HEK293 (cell line): ENCODE measurements at regions not wholly inside any gene's neighbourhood (a gene's known extent, or its start where the extent isn't known, plus 50 kb on each side); places are given as distances from the start of the nearest gene placed in this dataset.

Source experiments
- ATF2 ChIP-seq: fragments of 450-650 bp; formaldehyde crosslinking; IDR thresholded peaks from 2 replicates; pipeline ENCODE4 v1.5.1; 2016; ENCODE audit warnings: missing biosample characterization, missing genetic modification characterization, low read depth
- CTCF ChIP-seq: fragments of 450-650 bp; formaldehyde crosslinking; IDR thresholded peaks from 2 replicates; pipeline ENCODE4 v1.5.1; 2016; ENCODE audit warnings: missing biosample characterization, missing genetic modification characterization
- ELK4 ChIP-seq: IDR thresholded peaks from 2 replicates; pipeline ENCODE4 v1.6.1; 2011; ENCODE audit warnings: mild to moderate bottlenecking, low read depth, low read length, borderline replicate concordance
- GLI4 ChIP-seq: fragments of 450-650 bp; formaldehyde crosslinking; IDR thresholded peaks from 2 replicates; pipeline ENCODE4 v1.5.1; 2016; ENCODE audit warnings: missing biosample characterization, missing genetic modification characterization
- INSM2 ChIP-seq: fragments of 450-650 bp; formaldehyde crosslinking; IDR thresholded peaks from 2 replicates; pipeline ENCODE4 v1.5.1; 2016; ENCODE audit warnings: missing biosample characterization, missing genetic modification characterization
- KLF1 ChIP-seq: fragments of 450-650 bp; formaldehyde crosslinking; IDR thresholded peaks from 2 replicates; pipeline ENCODE4 v1.5.1; 2016; ENCODE audit warnings: missing biosample characterization, missing genetic modification characterization
- ZBTB7A ChIP-seq: fragments of 450-650 bp; formaldehyde crosslinking; IDR thresholded peaks from 2 replicates; pipeline ENCODE4 v1.5.1; 2016; ENCODE audit warnings: low read depth, missing biosample characterization, missing genetic modification characterization
- ZNF10 ChIP-seq: fragments of 450-650 bp; formaldehyde crosslinking; IDR thresholded peaks from 2 replicates; pipeline ENCODE4 v1.5.1; 2017; ENCODE audit warnings: missing biosample characterization, missing genetic modification characterization
- ZNF138 ChIP-seq: fragments of 450-650 bp; formaldehyde crosslinking; IDR thresholded peaks from 2 replicates; pipeline ENCODE4 v1.5.1; 2016; ENCODE audit warnings: missing biosample characterization, missing genetic modification characterization, borderline replicate concordance
- ZNF362 ChIP-seq: fragments of 450-650 bp; formaldehyde crosslinking; IDR thresholded peaks from 2 replicates; pipeline ENCODE4 v1.5.1; 2016; ENCODE audit warnings: missing biosample characterization, missing genetic modification characterization
- ZNF623 ChIP-seq: fragments of 450-650 bp; formaldehyde crosslinking; IDR thresholded peaks from 2 replicates; pipeline ENCODE4 v1.5.1; 2016; ENCODE audit warnings: missing biosample characterization, missing genetic modification characterization
- ZNF658 ChIP-seq: fragments of 450-650 bp; formaldehyde crosslinking; IDR thresholded peaks from 2 replicates; pipeline ENCODE4; 2016; ENCODE audit warnings: missing biosample characterization, missing genetic modification characterization
- ZNF704 ChIP-seq: fragments of 450-650 bp; formaldehyde crosslinking; IDR thresholded peaks from 2 replicates; pipeline ENCODE4 v1.5.1; 2016; ENCODE audit warnings: missing biosample characterization, missing genetic modification characterization
- ZNF830 ChIP-seq: fragments of 450-650 bp; IDR thresholded peaks from 2 replicates; pipeline ENCODE4 v1.5.0; 2018; ENCODE audit warnings: missing biosample characterization, missing genetic modification characterization, low read depth, mild to moderate bottlenecking, moderate library complexity

- no peak for TF ChIP-seq CTCF (tag by site-specific recombination)
- TF ChIP-seq GLI4 (tag by site-specific recombination), result no peak
- no peak for TF ChIP-seq ZBTB7A (tag by site-specific recombination)
- TF ChIP-seq ZNF658, result no peak
- TF ChIP-seq INSM2 (tag by site-specific recombination), result no peak
- TF ChIP-seq ZNF138 (tag by site-specific recombination), result no peak
- TF ChIP-seq ZNF362, result no peak
- TF ChIP-seq ELK4, result no peak
- no peak for TF ChIP-seq ZNF10
- TF ChIP-seq ATF2, result no peak
- TF ChIP-seq ZNF830 (tag by site-specific recombination), result no peak
- TF ChIP-seq ZNF704 (tag by site-specific recombination), result no peak
- TF ChIP-seq KLF1 (tag by site-specific recombination), result no peak
- no peak for TF ChIP-seq ZNF623 (tag by site-specific recombination)
These were observed 412.5 kb upstream of the KLHL4 start for GRCh38 chrX:87105131-87105530.
